ENCODE measurements at regions not wholly inside any gene's neighbourhood (a gene's known extent, or its start where the extent isn't known, plus 50 kb on each side); places are given as distances from the start of the nearest gene placed in this dataset.

DNA sequence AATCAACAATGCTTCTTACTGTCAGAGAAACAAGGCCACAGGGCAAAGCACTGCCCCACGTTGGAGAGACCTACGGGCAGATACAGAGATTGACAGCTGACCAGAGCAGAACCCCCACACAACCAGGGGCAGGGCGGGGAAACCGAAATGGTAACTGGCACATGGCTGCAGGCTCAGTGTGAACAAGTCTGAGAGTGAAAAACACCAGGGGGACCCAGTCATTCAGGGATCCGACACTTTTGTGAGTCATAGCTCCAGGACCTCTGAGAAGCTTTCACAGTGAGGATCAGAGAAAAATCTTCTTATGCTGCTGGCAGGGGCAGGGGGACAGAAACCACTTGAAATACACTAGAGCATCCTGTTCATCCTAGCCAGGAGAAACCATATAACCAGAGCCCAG lies 254.2 kb downstream of the C6orf118 start:
- no peaks in the 10 kb centered on the region for H3K4me1 ChIP-seq (replicated peaks in 1 of 2; ENCODE audit: control insufficient read depth in 2 of 2, insufficient read depth in 2 of 2, low read length in 2 of 2)
- 2% methylated on average over 5 of the region's 5 CpGs for WGBS (ENCODE audit: insufficient coverage, low coverage, missing lambda C conversion rate)
- no peak overlapping the region for H3K9ac ChIP-seq (ENCODE audit: insufficient read depth in 1 of 2, low read depth in 2 of 2, low read length in 2 of 2)
- no peak overlapping the region for H3K4me3 ChIP-seq
- H4K20me1 ChIP-seq (replicated peaks; ENCODE audit: control insufficient read depth, insufficient read depth, low read length): no peaks in the 10 kb centered on the region
- no peak overlapping the region for H3K4me2 ChIP-seq (ENCODE audit: insufficient read depth, low read length)
- no peaks in the 10 kb centered on the region for H3K9me1 ChIP-seq (ENCODE audit: control insufficient read depth, insufficient read depth, low read length)
- ChIA-PET POLR2A (interaction anchor here (0.6 kb wide), 1 partner anchor 9 kb away, joined by 3 read pairs; no protein-coding TSS in a partner anchor), CTCF (ENCODE audit: low intra/inter-chr PET ratio) (interaction anchor here (0.7 kb wide), 1 partner anchor 14 kb away, joined by 3 read pairs; no protein-coding TSS in a partner anchor)
- no peak overlapping the region for H2AFZ ChIP-seq (ENCODE audit: low read depth, low read length)
- ATAC-seq (no peak), DNase-seq (ENCODE audit: extremely low read depth in 1 of 4, low spot score in 3 of 4) (no peak), FAIRE-seq (no peak)
- TF ChIP-seq RBFOX2 (IDR thresholded peaks at IDR 0.05; ENCODE audit: low read depth, low read length) (no peak), MAZ (CRISPR knock-in tag; conservative IDR thresholded peaks at IDR 0.05 in 1 of 2, IDR thresholded peaks at IDR 0.05 in 1 of 2) (no peak), DNMT1 (IDR thresholded peaks at IDR 0.05) (no peak), ZFX (CRISPR knock-in tag; IDR thresholded peaks at IDR 0.05) (no peak), SIRT6 (IDR thresholded peaks at IDR 0.05; ENCODE audit: low read depth, low read length) (no peak), SRSF3 (IDR thresholded peaks at IDR 0.05; ENCODE audit: insufficient read depth, low read length) (no peak), NR3C1 (CRISPR knock-in tag; IDR thresholded peaks at IDR 0.05) (no peak), POU5F1 (IDR thresholded peaks at IDR 0.05; ENCODE audit: borderline replicate concordance, low read depth, low read length, partially characterized antibody) (no peak), ATF1 (CRISPR knock-in tag; IDR thresholded peaks at IDR 0.05) (no peak), ATF1 (tag; IDR thresholded peaks at IDR 0.05) (no peak), ZNF785 (CRISPR knock-in tag; IDR thresholded peaks at IDR 0.05) (no peak), ZKSCAN3 (CRISPR knock-in tag; IDR thresholded peaks at IDR 0.05) (no peak), ZNF75A (CRISPR knock-in tag; IDR thresholded peaks at IDR 0.05) (no peak), ZNF175 (CRISPR knock-in tag; IDR thresholded peaks at IDR 0.05; ENCODE audit: low read depth) (no peak), GABPB2 (CRISPR knock-in tag; conservative IDR thresholded peaks at IDR 0.05) (no peak)
- TF ChIP-seq, protein P1, sequence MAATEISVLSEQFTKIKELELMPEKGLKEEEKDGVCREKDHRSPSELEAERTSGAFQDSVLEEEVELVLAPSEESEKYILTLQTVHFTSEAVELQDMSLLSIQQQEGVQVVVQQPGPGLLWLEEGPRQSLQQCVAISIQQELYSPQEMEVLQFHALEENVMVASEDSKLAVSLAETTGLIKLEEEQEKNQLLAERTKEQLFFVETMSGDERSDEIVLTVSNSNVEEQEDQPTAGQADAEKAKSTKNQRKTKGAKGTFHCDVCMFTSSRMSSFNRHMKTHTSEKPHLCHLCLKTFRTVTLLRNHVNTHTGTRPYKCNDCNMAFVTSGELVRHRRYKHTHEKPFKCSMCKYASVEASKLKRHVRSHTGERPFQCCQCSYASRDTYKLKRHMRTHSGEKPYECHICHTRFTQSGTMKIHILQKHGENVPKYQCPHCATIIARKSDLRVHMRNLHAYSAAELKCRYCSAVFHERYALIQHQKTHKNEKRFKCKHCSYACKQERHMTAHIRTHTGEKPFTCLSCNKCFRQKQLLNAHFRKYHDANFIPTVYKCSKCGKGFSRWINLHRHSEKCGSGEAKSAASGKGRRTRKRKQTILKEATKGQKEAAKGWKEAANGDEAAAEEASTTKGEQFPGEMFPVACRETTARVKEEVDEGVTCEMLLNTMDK (IDR thresholded peaks at IDR 0.05; ENCODE audit: borderline replicate concordance, insufficient read depth, low read depth, low read length, poor library complexity, severe bottlenecking): no peak
- TF ChIP-seq, protein P2, sequence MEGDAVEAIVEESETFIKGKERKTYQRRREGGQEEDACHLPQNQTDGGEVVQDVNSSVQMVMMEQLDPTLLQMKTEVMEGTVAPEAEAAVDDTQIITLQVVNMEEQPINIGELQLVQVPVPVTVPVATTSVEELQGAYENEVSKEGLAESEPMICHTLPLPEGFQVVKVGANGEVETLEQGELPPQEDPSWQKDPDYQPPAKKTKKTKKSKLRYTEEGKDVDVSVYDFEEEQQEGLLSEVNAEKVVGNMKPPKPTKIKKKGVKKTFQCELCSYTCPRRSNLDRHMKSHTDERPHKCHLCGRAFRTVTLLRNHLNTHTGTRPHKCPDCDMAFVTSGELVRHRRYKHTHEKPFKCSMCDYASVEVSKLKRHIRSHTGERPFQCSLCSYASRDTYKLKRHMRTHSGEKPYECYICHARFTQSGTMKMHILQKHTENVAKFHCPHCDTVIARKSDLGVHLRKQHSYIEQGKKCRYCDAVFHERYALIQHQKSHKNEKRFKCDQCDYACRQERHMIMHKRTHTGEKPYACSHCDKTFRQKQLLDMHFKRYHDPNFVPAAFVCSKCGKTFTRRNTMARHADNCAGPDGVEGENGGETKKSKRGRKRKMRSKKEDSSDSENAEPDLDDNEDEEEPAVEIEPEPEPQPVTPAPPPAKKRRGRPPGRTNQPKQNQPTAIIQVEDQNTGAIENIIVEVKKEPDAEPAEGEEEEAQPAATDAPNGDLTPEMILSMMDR (IDR thresholded peaks at IDR 0.05 in 2 of 3, conservative IDR thresholded peaks at IDR 0.05 in 1 of 3; ENCODE audit: insufficient read depth in 2 of 3, low read depth in 1 of 3, low read length in 3 of 3): no peak
- H3K9me3 ChIP-seq (replicated peaks; ENCODE audit: control insufficient read depth, insufficient read depth, low read depth, low read length): no peaks in the 10 kb centered on the region
- no TSS peak for BruUV-seq (replicated peaks)
- no peak overlapping the region for H3K27ac ChIP-seq (ENCODE audit: extremely low read depth, low read depth, low read length)
- intact Hi-C loops (cut with micrococcal nuclease): no loop called here
- H3K27me3 ChIP-seq (ENCODE audit: control insufficient read depth in 2 of 2, insufficient read depth in 2 of 2, low read length in 2 of 2): no peaks in the 10 kb centered on the region
- in situ Hi-C loops (cut with MboI): no loop called here
- H3K79me2 ChIP-seq (ENCODE audit: control insufficient read depth, insufficient read depth, low read length): no peaks in the 10 kb centered on the region
- no peaks in the 10 kb centered on the region for H3K36me3 ChIP-seq (ENCODE audit: control insufficient read depth, insufficient read depth, low read length)

All from K562 (cell line).